ENCODE measurements at regions not wholly inside any gene's neighbourhood (a gene's known extent, or its start where the extent isn't known, plus 50 kb on each side); places are given as distances from the start of the nearest gene placed in this dataset.

GRCh38 chr1:30196872-30197638, 526.3 kb downstream of the MATN1 start:
- Histone ChIP-seq H2AFZ (ENCODE audit: low read depth, low read length, poor library complexity, severe bottlenecking) (no peak overlapping the region), H3K4me1 (ENCODE audit: control insufficient read depth in 1 of 2, insufficient read depth in 2 of 2, low read length in 2 of 2) (no peaks in the 10 kb centered on the region)

More at GRCh38 chr1:30196872-30197638, 526.3 kb downstream of the MATN1 start:
- no peaks in the 10 kb centered on the region; a peak in 1 of 4 replicates for H3K9me3 ChIP-seq (ENCODE audit: control insufficient read depth in 1 of 2, insufficient read depth in 1 of 2, low read depth in 1 of 2, low read length in 2 of 2)
- no peak overlapping the region for H3K9ac ChIP-seq (ENCODE audit: low read length)
- H3K36me3 ChIP-seq (ENCODE audit: control insufficient read depth in 1 of 2, insufficient read depth in 2 of 2, low read length in 2 of 2), result no peaks in the 10 kb centered on the region
- H3K27ac ChIP-seq (ENCODE audit: low read depth, low read length), result no peak overlapping the region
- H3K27me3 ChIP-seq (ENCODE audit: insufficient read depth, low read length), result peaks cover 26% of the 10 kb centered on the region
- no peaks in the 10 kb centered on the region for H3K79me2 ChIP-seq (ENCODE audit: insufficient read depth, low read length)
- H3K9me2 ChIP-seq (ENCODE audit: insufficient read depth), result no peaks in the 10 kb centered on the region
- TF ChIP-seq TCF7L2 (IDR thresholded peaks at IDR 0.05; ENCODE audit: borderline replicate concordance, extremely low read depth, insufficient read depth, insufficient read length) (no peak), SIN3A (IDR thresholded peaks at IDR 0.05; ENCODE audit: low read depth) (no peak), ZBTB33 (IDR thresholded peaks at IDR 0.05; ENCODE audit: extremely low read depth, insufficient replicate concordance, low read length) (no peak), ELF1 (IDR thresholded peaks at IDR 0.05; ENCODE audit: borderline replicate concordance, low read depth) (no peak), REST (IDR thresholded peaks at IDR 0.05; ENCODE audit: low read depth) (no peak), FOSL1 (IDR thresholded peaks at IDR 0.05; ENCODE audit: low read depth) (no peak), ATF3 (IDR thresholded peaks at IDR 0.05) (no peak), EZH2 (IDR thresholded peaks at IDR 0.05) (no peak), EZH2phosphoT487 (IDR thresholded peaks at IDR 0.05; ENCODE audit: borderline replicate concordance) (no peak), JUND (IDR thresholded peaks at IDR 0.05) (no peak), SRF (IDR thresholded peaks at IDR 0.05; ENCODE audit: low read depth) (no peak), CBX3 (IDR thresholded peaks at IDR 0.05; ENCODE audit: low read depth) (no peak)
- ChIA-PET POLR2A (no interaction called here), CTCF (no interaction called here), RAD21 (ENCODE audit: low non-redundant PET in 1 of 2, low total read pairs in 2 of 2, uncharacterized antibody in 2 of 2, unreplicated experiment in 2 of 2) (no interaction called here)
- ATAC-seq, result no peak
- DNase-seq (ENCODE audit: low read depth, low spot score), result no peak
- no peaks in the 10 kb centered on the region for H4K20me1 ChIP-seq (ENCODE audit: insufficient read depth)
- H3K4me3 ChIP-seq (replicated peaks in 1 of 2; ENCODE audit: low read depth in 1 of 2, low read length in 2 of 2), result no peak overlapping the region
- no TSS peak for BruUV-seq (replicated peaks)
- no peak overlapping the region for H3K4me2 ChIP-seq (ENCODE audit: low read length)
- intact Hi-C loops (cut with micrococcal nuclease), result no loop called here

Data from HCT116 (cell line).